MM.1S (cell line): ENCODE measurements at regions not wholly inside any gene's neighbourhood (a gene's known extent, or its start where the extent isn't known, plus 50 kb on each side); places are given as distances from the start of the nearest gene placed in this dataset.

Experiments used
- DNase-seq: peaks from one replicate; pipeline ENCODE4 v3.0.0-alpha.2; 2015
- H2AFZ ChIP-seq: fragments of 300-600 bp; sonication (generic); 2 replicates; pipeline ENCODE4 v1.6.0; 2016; ENCODE audit warnings: antibody characterized with exemption, low read length
- H3F3A ChIP-seq: fragments of 300-600 bp; sonication (generic); 2 replicates; pipeline ENCODE4 v1.6.1; 2016; ENCODE audit warnings: mild to moderate bottlenecking, antibody characterized with exemption, low read length, moderate library complexity, mixed read lengths; ENCODE audit not compliant: insufficient read depth
- H3K27ac ChIP-seq: fragments of 300-600 bp; sonication (generic); 2 replicates; pipeline ENCODE4 v1.5.1; 2016; ENCODE audit warnings: mild to moderate bottlenecking, low read length
- H3K27me3 ChIP-seq: fragments of 300-600 bp; sonication (generic); replicated peaks from 2 replicates; pipeline ENCODE4 v1.6.0; 2016; ENCODE audit warnings: low read length; ENCODE audit not compliant: insufficient read depth
- H3K36me3 ChIP-seq: fragments of 300-600 bp; sonication (generic); replicated peaks from 2 replicates; pipeline ENCODE4 v1.6.1; 2016; ENCODE audit warnings: mild to moderate bottlenecking, low read length, mixed read lengths; ENCODE audit not compliant: insufficient read depth
- H3K4me1 ChIP-seq: fragments of 300-600 bp; sonication (generic); 2 replicates; pipeline ENCODE4 v1.6.1; 2016; ENCODE audit warnings: low read length, mixed read lengths
- H3K4me2 ChIP-seq: fragments of 300-600 bp; sonication (generic); 2 replicates; pipeline ENCODE4 v1.6.0; 2016; ENCODE audit warnings: low read depth, low read length
- H3K4me3 ChIP-seq: fragments of 300-600 bp; sonication (generic); 2 replicates; pipeline ENCODE4 v1.5.1; 2016; ENCODE audit warnings: low read length, mixed read lengths
- H3K79me2 ChIP-seq: fragments of 300-600 bp; sonication (generic); 2 replicates; pipeline ENCODE4 v1.6.1; 2016; ENCODE audit warnings: mixed run types, low read length, mixed read lengths
- H3K9ac ChIP-seq: fragments of 300-600 bp; sonication (generic); 2 replicates; pipeline ENCODE4 v1.6.1; 2016; ENCODE audit warnings: low read length, mixed read lengths
- H3K9me2 ChIP-seq: fragments of 300-600 bp; sonication (generic); replicated peaks from 2 replicates; pipeline ENCODE4 v1.6.1; 2016; ENCODE audit warnings: mild to moderate bottlenecking, low read length, mixed read lengths; ENCODE audit not compliant: insufficient read depth
- H3K9me3 ChIP-seq: fragments of 300-600 bp; sonication (generic); replicated peaks from 2 replicates; pipeline ENCODE4 v1.6.1; 2016; ENCODE audit warnings: mild to moderate bottlenecking, low read length, mixed read lengths; ENCODE audit not compliant: insufficient read depth
- H4K20me1 ChIP-seq: fragments of 300-600 bp; sonication (generic); 2 replicates; pipeline ENCODE4 v1.6.1; 2016; ENCODE audit warnings: mild to moderate bottlenecking, low read length, moderate library complexity, mixed read lengths; ENCODE audit not compliant: insufficient read depth
- EZH2 ChIP-seq: fragments of 300-600 bp; sonication (generic); optimal IDR thresholded peaks from 2 replicates; pipeline ENCODE3; 2017; ENCODE audit warnings: low read depth, mild to moderate bottlenecking, antibody characterized with exemption, low read length, mixed read lengths
- EZH2phosphoT487 ChIP-seq: fragments of 300-600 bp; sonication (generic); IDR thresholded peaks from 2 replicates; pipeline ENCODE4 v1.6.1; 2018; ENCODE audit warnings: antibody characterized with exemption, low read length
- TF ChIP-seq, protein P1 (sequence below): fragments of 300-600 bp; sonication (generic); IDR thresholded peaks from 2 replicates; pipeline ENCODE4 v1.5.1; 2016; ENCODE audit warnings: antibody characterized with exemption, low read length, mixed read lengths

DNA sequence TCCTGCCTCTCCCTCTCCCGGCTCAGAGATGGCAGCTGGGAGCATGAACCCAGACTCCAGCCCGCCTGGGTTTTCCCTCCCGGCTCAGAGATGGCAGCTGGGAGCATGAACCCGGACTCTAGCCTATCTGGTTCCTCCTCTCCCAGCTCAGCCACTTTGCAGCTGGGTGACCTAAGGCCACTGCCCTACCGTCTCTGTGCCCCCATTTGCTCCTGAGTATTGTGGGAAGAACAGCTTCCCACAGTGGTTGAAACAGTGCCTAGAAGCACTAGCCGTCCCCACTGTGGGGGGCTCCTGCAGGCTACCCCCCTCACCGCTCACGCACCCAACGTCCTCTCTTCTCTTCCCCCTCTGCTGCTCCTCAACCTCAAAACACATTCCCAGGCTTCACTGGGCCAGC, 99.9 kb upstream of the GSE1 start:
- Histone ChIP-seq H3K36me3 (no peaks in the 10 kb centered on the region), H3K79me2 (no peaks in the 10 kb centered on the region), H3K4me1 (no peaks in the 10 kb centered on the region), H3F3A (no peaks in the 10 kb centered on the region), H4K20me1 (no peaks in the 10 kb centered on the region), H3K27me3 (peaks cover 66% of the 10 kb centered on the region), H3K4me3 (no peak overlapping the region), H3K9me2 (no peaks in the 10 kb centered on the region), H3K27ac (no peak overlapping the region), H2AFZ (no peak overlapping the region), H3K4me2 (no peak overlapping the region), H3K9me3 (no peaks in the 10 kb centered on the region), H3K9ac (no peak overlapping the region)
- TF ChIP-seq EZH2phosphoT487 (no peak), EZH2 (no peak)
- TF ChIP-seq, protein P1, sequence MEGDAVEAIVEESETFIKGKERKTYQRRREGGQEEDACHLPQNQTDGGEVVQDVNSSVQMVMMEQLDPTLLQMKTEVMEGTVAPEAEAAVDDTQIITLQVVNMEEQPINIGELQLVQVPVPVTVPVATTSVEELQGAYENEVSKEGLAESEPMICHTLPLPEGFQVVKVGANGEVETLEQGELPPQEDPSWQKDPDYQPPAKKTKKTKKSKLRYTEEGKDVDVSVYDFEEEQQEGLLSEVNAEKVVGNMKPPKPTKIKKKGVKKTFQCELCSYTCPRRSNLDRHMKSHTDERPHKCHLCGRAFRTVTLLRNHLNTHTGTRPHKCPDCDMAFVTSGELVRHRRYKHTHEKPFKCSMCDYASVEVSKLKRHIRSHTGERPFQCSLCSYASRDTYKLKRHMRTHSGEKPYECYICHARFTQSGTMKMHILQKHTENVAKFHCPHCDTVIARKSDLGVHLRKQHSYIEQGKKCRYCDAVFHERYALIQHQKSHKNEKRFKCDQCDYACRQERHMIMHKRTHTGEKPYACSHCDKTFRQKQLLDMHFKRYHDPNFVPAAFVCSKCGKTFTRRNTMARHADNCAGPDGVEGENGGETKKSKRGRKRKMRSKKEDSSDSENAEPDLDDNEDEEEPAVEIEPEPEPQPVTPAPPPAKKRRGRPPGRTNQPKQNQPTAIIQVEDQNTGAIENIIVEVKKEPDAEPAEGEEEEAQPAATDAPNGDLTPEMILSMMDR: no peak
- DNase-seq: no peak

DNA sequence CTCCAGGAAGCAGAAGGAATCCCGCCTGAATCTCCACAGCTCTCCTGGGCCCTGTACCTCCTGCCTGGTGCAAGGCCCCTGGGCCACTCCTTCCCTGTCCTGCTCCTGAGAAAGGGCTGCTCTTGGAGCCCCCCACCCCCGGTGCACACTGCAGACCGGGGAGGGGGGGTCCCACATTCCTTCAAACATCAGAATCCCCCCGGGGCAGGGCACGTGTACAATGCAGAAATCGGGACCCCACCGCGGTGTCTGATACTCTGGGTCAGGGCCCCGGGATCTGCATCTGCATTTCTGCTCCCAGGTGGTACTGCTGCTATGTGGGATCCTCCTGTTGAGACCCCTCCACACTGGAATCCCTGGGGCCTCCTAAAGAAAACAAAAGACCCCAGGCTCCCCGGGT, 99.5 kb upstream of the GSE1 start:
- peaks cover 62% of the 10 kb centered on the region for H3K27me3 ChIP-seq
- no peak overlapping the region for H3K9ac ChIP-seq
- no peak overlapping the region for H3K4me3 ChIP-seq
- TF ChIP-seq EZH2phosphoT487 (no peak), EZH2 (no peak)
- TF ChIP-seq, protein P1: no peak
- no peak for DNase-seq
- no peaks in the 10 kb centered on the region for H3K79me2 ChIP-seq
- H2AFZ ChIP-seq: no peak overlapping the region
- H4K20me1 ChIP-seq: no peaks in the 10 kb centered on the region
- no peak overlapping the region for H3K4me2 ChIP-seq
- no peak overlapping the region for H3K27ac ChIP-seq
- H3K4me1 ChIP-seq: no peaks in the 10 kb centered on the region
- no peaks in the 10 kb centered on the region for H3K9me3 ChIP-seq
- no peaks in the 10 kb centered on the region for H3K9me2 ChIP-seq
- no peaks in the 10 kb centered on the region for H3K36me3 ChIP-seq
- H3F3A ChIP-seq: no peaks in the 10 kb centered on the region

DNA sequence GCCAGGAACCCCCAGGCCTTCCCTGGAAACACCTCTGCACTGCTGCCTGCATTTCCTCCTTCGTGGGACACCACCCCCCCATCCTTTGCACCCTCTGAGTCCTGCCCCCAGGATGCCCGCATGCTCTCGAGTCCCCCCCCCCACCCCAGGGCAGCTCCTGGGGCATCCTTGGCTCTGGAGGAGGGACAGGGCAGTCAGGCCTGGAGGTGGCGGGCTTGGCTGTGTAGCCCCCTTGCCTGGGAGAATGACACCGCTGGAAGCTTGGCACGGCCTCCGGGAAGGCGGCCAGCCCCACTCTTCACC, 98.9 kb upstream of the GSE1 start:
- no peak overlapping the region for H3K4me3 ChIP-seq
- TF ChIP-seq EZH2: no peak
- no peak for TF ChIP-seq EZH2phosphoT487
- no peaks in the 10 kb centered on the region for H3K9me2 ChIP-seq
- no peak overlapping the region for H2AFZ ChIP-seq
- H3K9me3 ChIP-seq: no peaks in the 10 kb centered on the region
- no peaks in the 10 kb centered on the region for H3K36me3 ChIP-seq
- no peak for DNase-seq
- no peaks in the 10 kb centered on the region for H3K79me2 ChIP-seq
- H3K27me3 ChIP-seq: peaks cover 58% of the 10 kb centered on the region
- H3F3A ChIP-seq: no peaks in the 10 kb centered on the region
- no peak overlapping the region for H3K9ac ChIP-seq
- no peak overlapping the region for H3K27ac ChIP-seq
- H4K20me1 ChIP-seq: no peaks in the 10 kb centered on the region
- H3K4me1 ChIP-seq: no peaks in the 10 kb centered on the region
- no peak overlapping the region for H3K4me2 ChIP-seq

DNA sequence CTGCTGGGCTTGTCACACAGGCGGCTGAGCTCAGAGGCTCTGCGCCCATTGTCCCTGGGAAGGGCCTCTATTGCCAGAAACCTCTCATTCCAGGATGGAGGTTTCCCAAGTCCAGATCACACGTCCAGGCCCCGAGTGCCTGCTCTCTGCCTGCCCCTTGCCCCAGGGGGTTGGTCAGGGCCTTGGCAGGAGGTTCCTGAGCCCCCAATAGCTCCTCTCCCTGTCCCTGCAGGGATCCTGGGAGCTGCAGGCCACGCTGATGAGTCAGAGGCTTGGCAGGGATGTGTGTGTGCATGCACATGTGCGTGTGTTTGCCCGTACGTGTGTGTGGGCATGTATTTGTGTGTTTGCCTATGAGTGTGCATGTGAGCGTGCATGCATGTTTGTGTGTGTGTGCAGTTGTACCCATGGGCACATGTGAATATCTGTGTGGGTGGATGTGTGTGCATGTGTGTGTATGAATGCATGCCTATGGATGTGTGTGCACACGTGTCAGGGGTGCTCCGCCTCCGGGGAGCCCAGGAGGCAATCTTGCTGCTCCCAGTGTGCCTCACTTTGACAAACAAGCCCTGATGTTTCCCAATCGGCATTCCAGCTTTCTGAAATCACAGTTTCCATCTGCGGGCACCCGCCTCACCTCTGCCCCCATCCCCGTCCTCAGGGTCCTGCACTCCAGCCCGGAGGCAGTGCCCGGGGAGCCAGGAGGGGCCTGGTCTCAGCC, 98.4 kb upstream of the GSE1 start:
- Histone ChIP-seq H4K20me1 (no peaks in the 10 kb centered on the region), H3K4me1 (no peaks in the 10 kb centered on the region), H3F3A (no peaks in the 10 kb centered on the region), H3K4me2 (no peak overlapping the region), H3K27ac (no peak overlapping the region), H3K9ac (no peak overlapping the region), H3K4me3 (no peak overlapping the region), H3K79me2 (no peaks in the 10 kb centered on the region), H3K9me2 (no peaks in the 10 kb centered on the region), H3K36me3 (no peaks in the 10 kb centered on the region), H2AFZ (no peak overlapping the region), H3K27me3 (peaks cover 54% of the 10 kb centered on the region), H3K9me3 (no peaks in the 10 kb centered on the region)
- TF ChIP-seq, protein P1: no peak
- TF ChIP-seq EZH2: no peak
- TF ChIP-seq EZH2phosphoT487: no peak
- no peak for DNase-seq
